ENCODE measurements at regions not wholly inside any gene's neighbourhood (a gene's known extent, or its start where the extent isn't known, plus 50 kb on each side); places are given as distances from the start of the nearest gene placed in this dataset.

DNA sequence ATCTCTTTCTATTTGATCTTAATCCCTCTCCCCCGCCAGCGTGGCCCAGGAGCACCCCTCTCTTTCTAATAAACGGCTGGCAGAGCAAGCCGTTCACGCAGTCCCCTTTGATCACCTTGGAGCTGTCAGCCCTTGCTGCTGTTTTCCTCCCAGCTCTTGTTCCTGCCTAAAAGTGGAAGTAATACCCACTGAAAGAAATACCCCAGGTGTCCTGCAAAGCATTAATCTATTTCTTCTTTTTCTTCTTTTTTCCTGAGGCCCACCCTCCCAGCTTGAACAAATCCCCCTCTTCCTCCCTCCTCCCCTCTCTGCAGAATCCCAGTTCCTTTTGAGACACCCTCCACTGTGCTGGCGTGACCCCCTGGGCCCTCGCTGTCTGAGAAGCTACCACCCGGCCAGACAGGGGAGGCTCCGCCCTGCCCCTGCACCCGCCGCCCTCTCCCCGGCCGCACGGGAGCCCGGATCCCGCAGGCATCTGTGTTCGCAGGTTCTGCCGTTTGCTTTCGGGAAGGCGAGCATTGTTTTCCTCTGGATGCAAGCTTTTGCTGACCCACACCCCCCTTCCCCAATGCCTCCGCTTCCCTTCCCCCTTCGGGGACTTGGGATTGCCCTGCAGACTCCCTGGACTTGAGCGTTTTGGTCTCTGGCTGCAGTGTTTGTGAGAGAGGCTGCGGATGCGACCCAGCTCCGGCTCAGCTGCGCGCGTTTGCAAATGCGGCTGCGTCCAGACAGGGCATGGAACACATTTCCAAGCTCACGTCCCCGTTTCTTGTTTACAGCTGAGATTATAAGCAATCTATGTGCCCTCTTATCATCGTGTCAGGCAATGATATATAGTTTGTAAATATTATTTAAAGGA, 631.5 kb downstream of the NYAP2 start (continued):
- TF ChIP-seq ZNF350 (CRISPR knock-in tag; IDR thresholded peaks at IDR 0.05; ENCODE audit: borderline replicate concordance, low read depth) (peak; percentile 96), ZIK1 (CRISPR knock-in tag; IDR thresholded peaks at IDR 0.05; ENCODE audit: borderline replicate concordance, low read depth) (0 out of 2 replicates have a peak, but pooled peaks have one; percentile 81), PHF21A (CRISPR knock-in tag; IDR thresholded peaks at IDR 0.05) (peak; percentile 85), ZNF577 (CRISPR knock-in tag; IDR thresholded peaks at IDR 0.05; ENCODE audit: borderline replicate concordance, low read depth) (no peak), SNAPC2 (CRISPR knock-in tag; IDR thresholded peaks at IDR 0.05) (no peak), ZNF264 (CRISPR knock-in tag; IDR thresholded peaks at IDR 0.05) (no peak), MBNL3 (CRISPR knock-in tag; conservative IDR thresholded peaks at IDR 0.05) (no peak), ZNF317 (CRISPR knock-in tag; IDR thresholded peaks at IDR 0.05) (peak; percentile 89), ATRX (CRISPR knock-in tag; IDR thresholded peaks at IDR 0.05; ENCODE audit: borderline replicate concordance) (no peak), ZNF333 (CRISPR knock-in tag; IDR thresholded peaks at IDR 0.05; ENCODE audit: borderline replicate concordance) (peak; percentile 75; the same call in 1 of the 2 replicates), ZNF251 (CRISPR knock-in tag; IDR thresholded peaks at IDR 0.05) (no peak), ZNF496 (CRISPR knock-in tag; IDR thresholded peaks at IDR 0.05; ENCODE audit: insufficient replicate concordance) (no peak), ATM (IDR thresholded peaks at IDR 0.05; ENCODE audit: borderline replicate concordance) (no peak), ZNF766 (CRISPR knock-in tag; IDR thresholded peaks at IDR 0.05; ENCODE audit: borderline replicate concordance) (0 out of 2 replicates have a peak, but pooled peaks have one; percentile 42), ETV5 (CRISPR knock-in tag; IDR thresholded peaks at IDR 0.05; ENCODE audit: borderline replicate concordance) (peak; percentile 62; the same call in 1 of the 2 replicates), THAP11 (CRISPR knock-in tag; IDR thresholded peaks at IDR 0.05) (peak; percentile 51; the same call in 1 of the 2 replicates), BORCS8-MEF2B (CRISPR knock-in tag; IDR thresholded peaks at IDR 0.05) (no peak), HOXA7 (CRISPR knock-in tag; IDR thresholded peaks at IDR 0.05) (no peak), NR2F2 (IDR thresholded peaks at IDR 0.05; ENCODE audit: borderline replicate concordance, low read depth) (peak; percentile 28), ZNF607 (CRISPR knock-in tag; IDR thresholded peaks at IDR 0.05; ENCODE audit: borderline replicate concordance) (no peak; the same call in none of the 2 replicates), FOXA3 (CRISPR knock-in tag; IDR thresholded peaks at IDR 0.05) (peak; percentile 78; the same call in 1 of the 2 replicates)
- TF ChIP-seq, protein P1, sequence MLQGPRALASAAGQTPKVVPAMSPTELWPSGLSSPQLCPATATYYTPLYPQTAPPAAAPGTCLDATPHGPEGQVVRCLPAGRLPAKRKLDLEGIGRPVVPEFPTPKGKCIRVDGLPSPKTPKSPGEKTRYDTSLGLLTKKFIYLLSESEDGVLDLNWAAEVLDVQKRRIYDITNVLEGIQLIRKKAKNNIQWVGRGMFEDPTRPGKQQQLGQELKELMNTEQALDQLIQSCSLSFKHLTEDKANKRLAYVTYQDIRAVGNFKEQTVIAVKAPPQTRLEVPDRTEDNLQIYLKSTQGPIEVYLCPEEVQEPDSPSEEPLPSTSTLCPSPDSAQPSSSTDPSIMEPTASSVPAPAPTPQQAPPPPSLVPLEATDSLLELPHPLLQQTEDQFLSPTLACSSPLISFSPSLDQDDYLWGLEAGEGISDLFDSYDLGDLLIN (CRISPR knock-in tag; IDR thresholded peaks at IDR 0.05; ENCODE audit: borderline replicate concordance), result 0 out of 2 replicates have a peak, but pooled peaks have one; percentile 63
- TF ChIP-seq, protein P2, sequence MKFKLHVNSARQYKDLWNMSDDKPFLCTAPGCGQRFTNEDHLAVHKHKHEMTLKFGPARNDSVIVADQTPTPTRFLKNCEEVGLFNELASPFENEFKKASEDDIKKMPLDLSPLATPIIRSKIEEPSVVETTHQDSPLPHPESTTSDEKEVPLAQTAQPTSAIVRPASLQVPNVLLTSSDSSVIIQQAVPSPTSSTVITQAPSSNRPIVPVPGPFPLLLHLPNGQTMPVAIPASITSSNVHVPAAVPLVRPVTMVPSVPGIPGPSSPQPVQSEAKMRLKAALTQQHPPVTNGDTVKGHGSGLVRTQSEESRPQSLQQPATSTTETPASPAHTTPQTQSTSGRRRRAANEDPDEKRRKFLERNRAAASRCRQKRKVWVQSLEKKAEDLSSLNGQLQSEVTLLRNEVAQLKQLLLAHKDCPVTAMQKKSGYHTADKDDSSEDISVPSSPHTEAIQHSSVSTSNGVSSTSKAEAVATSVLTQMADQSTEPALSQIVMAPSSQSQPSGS (CRISPR knock-in tag; IDR thresholded peaks at IDR 0.05), result 0 out of 2 replicates have a peak, but pooled peaks have one; percentile 31
- TF ChIP-seq, protein P3, sequence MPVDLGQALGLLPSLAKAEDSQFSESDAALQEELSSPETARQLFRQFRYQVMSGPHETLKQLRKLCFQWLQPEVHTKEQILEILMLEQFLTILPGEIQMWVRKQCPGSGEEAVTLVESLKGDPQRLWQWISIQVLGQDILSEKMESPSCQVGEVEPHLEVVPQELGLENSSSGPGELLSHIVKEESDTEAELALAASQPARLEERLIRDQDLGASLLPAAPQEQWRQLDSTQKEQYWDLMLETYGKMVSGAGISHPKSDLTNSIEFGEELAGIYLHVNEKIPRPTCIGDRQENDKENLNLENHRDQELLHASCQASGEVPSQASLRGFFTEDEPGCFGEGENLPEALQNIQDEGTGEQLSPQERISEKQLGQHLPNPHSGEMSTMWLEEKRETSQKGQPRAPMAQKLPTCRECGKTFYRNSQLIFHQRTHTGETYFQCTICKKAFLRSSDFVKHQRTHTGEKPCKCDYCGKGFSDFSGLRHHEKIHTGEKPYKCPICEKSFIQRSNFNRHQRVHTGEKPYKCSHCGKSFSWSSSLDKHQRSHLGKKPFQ (CRISPR knock-in tag; IDR thresholded peaks at IDR 0.05; ENCODE audit: insufficient replicate concordance), result no peak
